ENCODE measurements at regions not wholly inside any gene's neighbourhood (a gene's known extent, or its start where the extent isn't known, plus 50 kb on each side); places are given as distances from the start of the nearest gene placed in this dataset.

- intact Hi-C loops (cut with micrococcal nuclease; ENCODE audit: unreplicated experiment): no loop called here
Observed at GRCh38 chr22:48520884-48521588, 1306.6 kb downstream of the BRD1 start.

More at GRCh38 chr22:48520884-48521588, 1306.6 kb downstream of the BRD1 start:
- H3K79me2 ChIP-seq (ENCODE audit: insufficient read depth, low read length): no peaks in the 10 kb centered on the region
- no peak overlapping the region for H3K9ac ChIP-seq (ENCODE audit: insufficient read depth, low read depth, low read length)
- POLR2A ChIA-PET: no interaction called here
- no peak for TF ChIP-seq HDAC2 (CRISPR knock-in tag; IDR thresholded peaks at IDR 0.05)
- TF ChIP-seq ZNF703 (CRISPR knock-in tag; IDR thresholded peaks at IDR 0.05; ENCODE audit: borderline replicate concordance): no peak
- TF ChIP-seq ZNF580 (CRISPR knock-in tag; IDR thresholded peaks at IDR 0.05; ENCODE audit: borderline replicate concordance, low read depth): no peak
- TF ChIP-seq ZNF44 (CRISPR knock-in tag; IDR thresholded peaks at IDR 0.05): no peak
- TF ChIP-seq ZBTB1 (CRISPR knock-in tag; IDR thresholded peaks at IDR 0.05; ENCODE audit: borderline replicate concordance): no peak
- TF ChIP-seq MEIS1 (CRISPR knock-in tag; IDR thresholded peaks at IDR 0.05; ENCODE audit: borderline replicate concordance): no peak
- TF ChIP-seq ZNF790 (CRISPR knock-in tag; IDR thresholded peaks at IDR 0.05; ENCODE audit: borderline replicate concordance): no peak
- TF ChIP-seq ZNF276 (CRISPR knock-in tag; IDR thresholded peaks at IDR 0.05; ENCODE audit: low read depth): no peak
- TF ChIP-seq TBP (CRISPR knock-in tag; IDR thresholded peaks at IDR 0.05): no peak
- no peak for TF ChIP-seq SUZ12 (IDR thresholded peaks at IDR 0.05; ENCODE audit: low read depth, low read length)
- TF ChIP-seq ZFX (CRISPR knock-in tag; IDR thresholded peaks at IDR 0.05; ENCODE audit: low read depth): no peak
- TF ChIP-seq HOXD1 (CRISPR knock-in tag; IDR thresholded peaks at IDR 0.05): no peak
- no peak for TF ChIP-seq ZNF484 (CRISPR knock-in tag; IDR thresholded peaks at IDR 0.05; ENCODE audit: borderline replicate concordance, low read depth)
- TF ChIP-seq ZNF280D (CRISPR knock-in tag; IDR thresholded peaks at IDR 0.05): no peak
- no peak for TF ChIP-seq POLR2AphosphoS5 (IDR thresholded peaks at IDR 0.05; ENCODE audit: low read depth, low read length)
- TF ChIP-seq NCOR1 (IDR thresholded peaks at IDR 0.05; ENCODE audit: borderline replicate concordance, low read length): no peak
- no peak for TF ChIP-seq REXO4 (CRISPR knock-in tag; IDR thresholded peaks at IDR 0.05; ENCODE audit: borderline replicate concordance)
- no peak for TF ChIP-seq NR2F2 (IDR thresholded peaks at IDR 0.05; ENCODE audit: borderline replicate concordance, low read depth)
- no peak for TF ChIP-seq ZNF30 (CRISPR knock-in tag; IDR thresholded peaks at IDR 0.05)
- WGBS (ENCODE audit: low lambda C conversion rate): 1% methylated on average over 10 of the region's 13 CpGs
- no peak overlapping the region for H3K4me2 ChIP-seq (ENCODE audit: low read depth, low read length)
- H3K27ac ChIP-seq (ENCODE audit: extremely low read length, insufficient read depth, low read length): no peak overlapping the region
- H3K36me3 ChIP-seq (replicated peaks in 1 of 2; ENCODE audit: control insufficient read depth in 1 of 2, insufficient read depth in 2 of 2, low read length in 2 of 2): no peaks in the 10 kb centered on the region
- BruUV-seq (replicated peaks): no TSS peak
- DNase-seq (ENCODE audit: low spot score) (no peak), ATAC-seq (no peak), FAIRE-seq (no peak)
- H3K4me3 ChIP-seq (replicated peaks in 1 of 3; ENCODE audit: insufficient read depth in 1 of 3, low read depth in 2 of 3, low read length in 3 of 3): no peak overlapping the region
- no peaks in the 10 kb centered on the region for H3K4me1 ChIP-seq (ENCODE audit: insufficient read depth, low read length)
- H3K9me3 ChIP-seq (ENCODE audit: low read length): no peaks in the 10 kb centered on the region
- CTCF ChIA-PET (ENCODE audit: low intra/inter-chr PET ratio, low total read pairs): no interaction called here
- H2AFZ ChIP-seq (ENCODE audit: low read length): no peak overlapping the region
- H4K20me1 ChIP-seq (ENCODE audit: insufficient read depth, low read length): no peaks in the 10 kb centered on the region
- peaks cover 16 to 78% of the 10 kb centered on the region in 2 experiments for H3K27me3 ChIP-seq (ENCODE audit: control insufficient read depth in 1 of 2, insufficient read depth in 2 of 2, low read length in 2 of 2)
- in situ Hi-C loops (cut with HindIII; ENCODE audit: extremely low pct_ligation_motif_present, low pct_unique_long_range_greater_than_20kb): no loop called here

All from HepG2 (cell line).